ENCODE measurements at regions not wholly inside any gene's neighbourhood (a gene's known extent, or its start where the extent isn't known, plus 50 kb on each side); places are given as distances from the start of the nearest gene placed in this dataset.

DNA sequence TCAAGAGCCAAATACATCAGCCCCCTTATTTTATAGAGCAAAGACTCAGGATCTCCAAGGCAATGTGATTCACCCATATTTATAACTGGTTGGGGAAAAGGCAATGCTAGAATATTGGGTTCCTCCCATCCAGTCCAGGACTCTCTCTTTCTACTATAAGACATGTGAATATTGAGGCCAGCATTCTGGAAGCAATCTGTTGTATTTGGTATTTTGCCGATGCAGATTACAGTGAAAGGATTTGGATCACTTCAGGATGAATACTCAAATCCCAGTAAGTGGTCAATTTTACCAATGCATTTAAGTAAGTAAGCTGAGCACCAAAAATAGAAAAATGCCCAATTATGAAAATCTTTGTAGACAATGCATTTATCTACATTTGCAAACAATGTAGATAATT lies 1834.7 kb upstream of the PIK3C3 start:
- TF ChIP-seq, protein P1, sequence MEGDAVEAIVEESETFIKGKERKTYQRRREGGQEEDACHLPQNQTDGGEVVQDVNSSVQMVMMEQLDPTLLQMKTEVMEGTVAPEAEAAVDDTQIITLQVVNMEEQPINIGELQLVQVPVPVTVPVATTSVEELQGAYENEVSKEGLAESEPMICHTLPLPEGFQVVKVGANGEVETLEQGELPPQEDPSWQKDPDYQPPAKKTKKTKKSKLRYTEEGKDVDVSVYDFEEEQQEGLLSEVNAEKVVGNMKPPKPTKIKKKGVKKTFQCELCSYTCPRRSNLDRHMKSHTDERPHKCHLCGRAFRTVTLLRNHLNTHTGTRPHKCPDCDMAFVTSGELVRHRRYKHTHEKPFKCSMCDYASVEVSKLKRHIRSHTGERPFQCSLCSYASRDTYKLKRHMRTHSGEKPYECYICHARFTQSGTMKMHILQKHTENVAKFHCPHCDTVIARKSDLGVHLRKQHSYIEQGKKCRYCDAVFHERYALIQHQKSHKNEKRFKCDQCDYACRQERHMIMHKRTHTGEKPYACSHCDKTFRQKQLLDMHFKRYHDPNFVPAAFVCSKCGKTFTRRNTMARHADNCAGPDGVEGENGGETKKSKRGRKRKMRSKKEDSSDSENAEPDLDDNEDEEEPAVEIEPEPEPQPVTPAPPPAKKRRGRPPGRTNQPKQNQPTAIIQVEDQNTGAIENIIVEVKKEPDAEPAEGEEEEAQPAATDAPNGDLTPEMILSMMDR (IDR thresholded peaks at IDR 0.05) = no peak
- TF ChIP-seq POLR2A (IDR thresholded peaks at IDR 0.05) = no peak

Measured in testis (tissue), 2 donors.